Spleen (tissue), 11 donors: ENCODE measurements at regions not wholly inside any gene's neighbourhood (a gene's known extent, or its start where the extent isn't known, plus 50 kb on each side); places are given as distances from the start of the nearest gene placed in this dataset.

Source experiments
- DNase-seq: peaks from one replicate; pipeline ENCODE4 v3.0.0-alpha.2; 2020
- H3K27ac ChIP-seq, 8 donors: fragments of 200-600 bp; sonication (generic) in 7 of 8; 1 replicate in 4 of 8; 2 replicates in 4 of 8; pipeline versions ENCODE4 v1.5.0 to v1.8.0; 2016 to 2021; ENCODE audit warnings: inconsistent platforms in 4 of 8, mild to moderate bottlenecking in 4 of 8, moderate library complexity in 1 of 8
- H3K27me3 ChIP-seq, 7 donors: fragments of 200-600 bp; sonication (generic) in 6 of 7; replicated peaks in 1 of 7; 1 replicate in 4 of 7; 2 replicates in 3 of 7; pipeline versions ENCODE4 v1.5.0 to v1.8.0; 2016 to 2021; ENCODE audit warnings: inconsistent platforms in 3 of 7, mild to moderate bottlenecking in 1 of 7
- H3K36me3 ChIP-seq, 6 donors: fragments of 200-600 bp; sonication (generic) in 5 of 6; 1 replicate in 4 of 6; 2 replicates in 2 of 6; pipeline versions ENCODE4 v1.5.0 to v1.8.0; 2016 to 2021; ENCODE audit warnings: inconsistent platforms in 2 of 6
- H3K4me1 ChIP-seq, 6 donors: fragments of 200-600 bp; sonication (generic) in 5 of 6; 1 replicate in 3 of 6; 2 replicates in 3 of 6; pipeline versions ENCODE4 v1.5.0 to v1.8.0; 2016 to 2021; ENCODE audit warnings: inconsistent platforms in 3 of 6
- H3K4me3 ChIP-seq, 8 donors: fragments of 200-600 bp; sonication (generic) in 7 of 8; 1 replicate in 4 of 8; 2 replicates in 4 of 8; pipeline versions ENCODE4 v1.5.0 to v1.8.0; 2016 to 2021; ENCODE audit warnings: inconsistent platforms in 4 of 8, mild to moderate bottlenecking in 4 of 8, moderate library complexity in 2 of 8
- H3K9me3 ChIP-seq, 8 donors: fragments of 200-600 bp; sonication (generic) in 7 of 8; 1 replicate in 4 of 8; 2 replicates in 4 of 8; pipeline versions ENCODE4 v1.5.0 to v1.8.0; 2016 to 2021; ENCODE audit warnings: inconsistent platforms in 4 of 8
- POLR2A ChIP-seq, 3 donors: fragments of 450-650 bp; IDR thresholded peaks; one replicate each; pipeline ENCODE4 v1.5.1; 2017; ENCODE audit warnings: antibody characterized with exemption in 3 of 3, mild to moderate bottlenecking in 1 of 3
- POLR2AphosphoS5 ChIP-seq, 3 donors: sonication (generic); formaldehyde crosslinking; IDR thresholded peaks; one replicate each; pipeline ENCODE4 v1.5.1; 2017; ENCODE audit warnings: antibody characterized with exemption in 3 of 3
- WGBS, 5 donors: extraction: QIAGEN DNeasy Blood & Tissue Kit in 3 of 5; methylation state at CpG; one replicate each; pipeline versions ENCODE4 v1.1.5 to v1.1.7; 2013 to 2018; 5-methylcytosine and 5-hydroxymethylcytosine counted together
- intact Hi-C: fragments of 100-400 bp; cut with DNase I; formaldehyde crosslinking; loops from one replicate; pipeline ENCODE4 v1.15.0; 2023; ENCODE audit warnings: low total_unique reads
- TF ChIP-seq, protein P1 (sequence below), 11 experiments: fragments of 200-600 bp in 7 of 11; fragments of 450-650 bp in 4 of 11; sonication (generic) in 4 of 11; IDR thresholded peaks in 8 of 11; conservative IDR thresholded peaks in 3 of 11; 1 replicate in 7 of 11; 2 replicates in 4 of 11; pipeline versions ENCODE4 v1.4.0 to v1.8.0; 2016 to 2021; ENCODE audit warnings: antibody characterized with exemption in 11 of 11, inconsistent platforms in 4 of 11, mild to moderate bottlenecking in 1 of 11
- donor health status: healthy with polysubstance abuse.
- donor health status: DM: no; HTN: no; CAD: no; lungs with moderate emphysema.
- donor health status: DM: no; HTN: no; CAD: no.
- donor health status: Bipolar disorder and iron deficiency.
- donor health status: healthy.
- donor health status: DM: no; HTN: no; CAD: no.
- donor health status: DM: yes; HTN: yes; CAD: no.

DNA sequence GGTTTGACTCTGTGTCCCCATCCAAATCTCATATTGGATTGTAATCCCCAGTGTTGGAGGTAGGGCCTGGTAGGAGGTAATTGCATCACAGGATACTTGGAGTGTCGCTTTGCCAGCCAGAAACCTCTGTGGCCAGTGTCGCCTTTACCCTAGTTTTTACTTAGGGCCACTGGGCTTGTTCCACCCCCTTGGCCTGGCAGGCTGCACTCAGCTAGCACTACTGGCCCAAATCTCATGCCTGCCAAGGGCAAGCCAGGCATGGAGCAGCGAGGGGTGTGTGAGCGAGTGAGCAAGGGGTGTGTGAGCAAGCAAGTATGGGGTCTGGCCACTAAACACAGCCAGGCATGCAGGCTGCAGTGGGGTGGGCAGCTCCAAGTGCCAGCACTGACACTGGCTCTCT, 178.7 kb upstream of the MGAT5 start:
- intact Hi-C loops: no loop called here
- 91 to 96% (median 92%) methylated on average over 4 of the region's 4 CpGs for WGBS, 5 donors
- DNase-seq: no peak
- no peak for TF ChIP-seq POLR2A (IDR thresholded peaks at IDR 0.05)
- no peak for TF ChIP-seq POLR2AphosphoS5 (IDR thresholded peaks at IDR 0.05)
- no peak overlapping the region for H3K4me3 ChIP-seq
- H3K9me3 ChIP-seq: peaks cover 0 to 15% (median 0%) of the 10 kb centered on the region in 8 donors
- no peak overlapping the region for H3K27ac ChIP-seq
- no peaks in the 10 kb centered on the region for H3K36me3 ChIP-seq
- peaks cover 0 to 12% (median 0%) of the 10 kb centered on the region in 6 donors for H3K4me1 ChIP-seq
- H3K27me3 ChIP-seq: peaks cover 0 to 7% (median 0%) of the 10 kb centered on the region in 7 donors

DNA sequence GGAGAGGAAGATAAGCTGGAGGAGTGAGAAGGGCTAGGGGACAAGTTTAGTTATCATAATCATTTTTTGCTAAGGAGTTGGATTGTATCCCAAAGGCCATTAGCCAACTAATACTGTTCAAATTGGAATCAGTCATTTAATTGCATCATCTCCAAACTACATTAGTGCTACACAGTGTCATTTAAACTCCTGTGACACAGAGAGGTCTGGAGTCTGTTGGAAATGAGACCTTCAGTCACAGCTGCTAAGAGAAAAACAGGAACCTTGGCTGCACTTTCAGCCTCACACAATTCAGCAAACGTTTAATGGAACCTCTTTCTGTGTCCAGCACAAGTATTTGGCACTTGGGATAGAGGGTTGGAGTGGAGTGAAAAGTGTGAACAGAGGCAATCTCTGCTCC, 175.5 kb upstream of the MGAT5 start:
- no peak for TF ChIP-seq POLR2AphosphoS5 (IDR thresholded peaks at IDR 0.05)
- TF ChIP-seq, protein P1, sequence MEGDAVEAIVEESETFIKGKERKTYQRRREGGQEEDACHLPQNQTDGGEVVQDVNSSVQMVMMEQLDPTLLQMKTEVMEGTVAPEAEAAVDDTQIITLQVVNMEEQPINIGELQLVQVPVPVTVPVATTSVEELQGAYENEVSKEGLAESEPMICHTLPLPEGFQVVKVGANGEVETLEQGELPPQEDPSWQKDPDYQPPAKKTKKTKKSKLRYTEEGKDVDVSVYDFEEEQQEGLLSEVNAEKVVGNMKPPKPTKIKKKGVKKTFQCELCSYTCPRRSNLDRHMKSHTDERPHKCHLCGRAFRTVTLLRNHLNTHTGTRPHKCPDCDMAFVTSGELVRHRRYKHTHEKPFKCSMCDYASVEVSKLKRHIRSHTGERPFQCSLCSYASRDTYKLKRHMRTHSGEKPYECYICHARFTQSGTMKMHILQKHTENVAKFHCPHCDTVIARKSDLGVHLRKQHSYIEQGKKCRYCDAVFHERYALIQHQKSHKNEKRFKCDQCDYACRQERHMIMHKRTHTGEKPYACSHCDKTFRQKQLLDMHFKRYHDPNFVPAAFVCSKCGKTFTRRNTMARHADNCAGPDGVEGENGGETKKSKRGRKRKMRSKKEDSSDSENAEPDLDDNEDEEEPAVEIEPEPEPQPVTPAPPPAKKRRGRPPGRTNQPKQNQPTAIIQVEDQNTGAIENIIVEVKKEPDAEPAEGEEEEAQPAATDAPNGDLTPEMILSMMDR (IDR thresholded peaks at IDR 0.05 in 8 of 11, conservative IDR thresholded peaks at IDR 0.05 in 3 of 11): no peak
- TF ChIP-seq POLR2A (IDR thresholded peaks at IDR 0.05): no peak
- 0 to 15% (median 6%) methylated on average over 1 of the region's 1 CpG for WGBS, 5 donors
- DNase-seq: no peak
- H3K27me3 ChIP-seq: peaks cover 0 to 7% (median 0%) of the 10 kb centered on the region in 7 donors
- peaks cover 0 to 12% (median 0%) of the 10 kb centered on the region in 6 donors for H3K4me1 ChIP-seq
- H3K4me3 ChIP-seq: no peak overlapping the region
- no peak overlapping the region for H3K27ac ChIP-seq
- peaks cover 0 to 12% (median 0%) of the 10 kb centered on the region in 8 donors for H3K9me3 ChIP-seq
- no peaks in the 10 kb centered on the region for H3K36me3 ChIP-seq
- intact Hi-C loops: no loop called here

DNA sequence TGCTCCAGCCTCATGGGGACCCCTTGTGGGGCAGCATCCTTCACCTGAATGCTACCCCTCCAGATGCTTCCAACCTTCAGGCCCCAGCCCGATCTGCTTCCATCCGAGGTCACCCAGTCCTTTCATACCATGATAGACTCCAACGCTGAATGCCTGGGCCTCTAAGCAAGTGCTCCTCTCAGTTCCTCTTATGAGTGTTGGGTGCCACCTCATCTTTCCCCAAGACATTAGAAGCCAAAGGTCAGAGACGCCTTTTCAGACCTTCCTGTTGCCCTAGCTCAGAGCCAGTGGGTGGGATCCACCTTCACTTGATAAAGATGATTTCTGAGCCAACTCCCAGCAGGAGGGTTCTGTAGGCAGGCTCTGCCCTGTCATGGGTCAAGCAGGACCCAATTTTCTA, 174.5 kb upstream of the MGAT5 start:
- Histone ChIP-seq H3K9me3 (peaks cover 0 to 12% (median 0%) of the 10 kb centered on the region in 8 donors), H3K4me1 (peaks cover 0 to 12% (median 0%) of the 10 kb centered on the region in 6 donors), H3K4me3 (no peak overlapping the region), H3K27me3 (peaks cover 0 to 7% (median 0%) of the 10 kb centered on the region in 7 donors), H3K36me3 (no peaks in the 10 kb centered on the region), H3K27ac (no peak overlapping the region)
- WGBS, 5 donors: 67 to 87% (median 78%) methylated on average over 4 of the region's 4 CpGs
- intact Hi-C loops: no loop called here
- no peak for TF ChIP-seq POLR2A (IDR thresholded peaks at IDR 0.05)
- TF ChIP-seq, protein P1 (IDR thresholded peaks at IDR 0.05 in 8 of 11, conservative IDR thresholded peaks at IDR 0.05 in 3 of 11): no peak
- no peak for TF ChIP-seq POLR2AphosphoS5 (IDR thresholded peaks at IDR 0.05)
- DNase-seq: no peak

DNA sequence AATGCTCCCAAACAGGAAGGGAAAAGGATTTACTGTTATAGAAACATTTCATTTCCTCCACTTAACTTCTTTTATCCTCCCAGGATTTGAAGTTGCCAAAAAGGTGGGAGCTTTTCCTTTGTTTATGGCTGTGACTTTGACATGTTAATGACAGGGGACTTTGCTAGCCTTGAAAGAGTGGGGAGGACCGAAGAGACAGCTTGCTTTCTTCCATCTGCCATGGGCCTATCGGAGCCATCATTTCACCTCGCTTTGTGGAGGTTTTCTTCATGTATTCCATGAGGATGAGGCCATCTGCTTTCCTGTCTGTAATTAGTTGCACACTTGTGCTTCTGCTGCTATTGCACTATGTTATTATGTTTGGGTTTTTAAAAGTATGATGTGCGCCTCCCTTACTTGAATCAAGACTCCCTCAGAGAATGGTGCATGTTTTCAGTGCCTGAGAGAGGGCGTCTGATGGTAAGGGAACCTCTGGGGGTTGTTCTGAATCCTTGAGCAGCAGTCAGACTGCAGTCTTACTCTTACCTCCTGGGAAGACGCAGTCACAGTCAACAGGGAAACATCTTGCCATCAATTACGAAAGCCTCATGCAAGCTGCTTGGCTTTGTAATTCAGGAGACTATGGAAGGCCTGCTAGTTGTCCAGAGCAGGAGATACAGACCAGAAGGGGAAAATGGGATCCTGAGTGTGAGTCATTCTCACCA, 173.3 kb upstream of the MGAT5 start:
- Histone ChIP-seq H3K9me3 (peaks cover 0 to 8% (median 0%) of the 10 kb centered on the region in 8 donors), H3K4me1 (peaks cover 0 to 12% (median 0%) of the 10 kb centered on the region in 6 donors), H3K27me3 (peaks cover 0 to 7% (median 0%) of the 10 kb centered on the region in 7 donors), H3K27ac (no peak overlapping the region), H3K4me3 (no peak overlapping the region), H3K36me3 (no peaks in the 10 kb centered on the region)
- DNase-seq: no peak
- no peak for TF ChIP-seq POLR2A (IDR thresholded peaks at IDR 0.05)
- no peak for TF ChIP-seq POLR2AphosphoS5 (IDR thresholded peaks at IDR 0.05)
- TF ChIP-seq, protein P1 (IDR thresholded peaks at IDR 0.05 in 8 of 11, conservative IDR thresholded peaks at IDR 0.05 in 3 of 11): no peak
- intact Hi-C loops: no loop called here
- 77 to 85% (median 82%) methylated on average over 7 of the region's 7 CpGs for WGBS, 5 donors
